ENCODE measurements at regions not wholly inside any gene's neighbourhood (a gene's known extent, or its start where the extent isn't known, plus 50 kb on each side); places are given as distances from the start of the nearest gene placed in this dataset.

DNA sequence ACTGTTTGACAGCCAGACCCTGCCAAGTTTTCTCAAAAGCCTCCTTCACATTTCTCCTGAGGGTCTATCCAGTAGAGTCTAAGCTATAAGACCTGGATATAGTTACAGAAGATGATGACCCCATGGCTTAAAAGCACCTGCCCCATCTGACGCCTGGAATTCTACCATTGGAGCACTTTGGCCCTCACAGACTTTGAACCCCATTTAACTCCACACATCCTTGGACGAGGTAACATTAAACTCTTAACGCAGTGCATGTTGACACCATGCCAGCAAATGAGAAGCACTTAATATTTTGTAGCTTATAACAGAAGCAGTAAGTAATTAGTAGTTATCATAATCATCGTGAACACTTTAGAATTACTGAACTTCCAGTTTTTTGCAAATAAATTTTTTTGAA, 61.9 kb upstream of the SMNDC1 start:
- no peak overlapping the region for H2AFZ ChIP-seq (ENCODE audit: control insufficient read depth, low read length)
- H3K4me1 ChIP-seq (ENCODE audit: control insufficient read depth, extremely low read depth, insufficient read depth, low read length) = peaks cover 45% of the 10 kb centered on the region
- FAIRE-seq (no peak), DNase-seq (ENCODE audit: low read depth, low spot score) (no peak)
- dilution Hi-C loops (cut with MboI; ENCODE audit: extremely low pct_ligation_motif_present, low sequenced_read_pairs) = no loop called here
- TF ChIP-seq, protein P1, sequence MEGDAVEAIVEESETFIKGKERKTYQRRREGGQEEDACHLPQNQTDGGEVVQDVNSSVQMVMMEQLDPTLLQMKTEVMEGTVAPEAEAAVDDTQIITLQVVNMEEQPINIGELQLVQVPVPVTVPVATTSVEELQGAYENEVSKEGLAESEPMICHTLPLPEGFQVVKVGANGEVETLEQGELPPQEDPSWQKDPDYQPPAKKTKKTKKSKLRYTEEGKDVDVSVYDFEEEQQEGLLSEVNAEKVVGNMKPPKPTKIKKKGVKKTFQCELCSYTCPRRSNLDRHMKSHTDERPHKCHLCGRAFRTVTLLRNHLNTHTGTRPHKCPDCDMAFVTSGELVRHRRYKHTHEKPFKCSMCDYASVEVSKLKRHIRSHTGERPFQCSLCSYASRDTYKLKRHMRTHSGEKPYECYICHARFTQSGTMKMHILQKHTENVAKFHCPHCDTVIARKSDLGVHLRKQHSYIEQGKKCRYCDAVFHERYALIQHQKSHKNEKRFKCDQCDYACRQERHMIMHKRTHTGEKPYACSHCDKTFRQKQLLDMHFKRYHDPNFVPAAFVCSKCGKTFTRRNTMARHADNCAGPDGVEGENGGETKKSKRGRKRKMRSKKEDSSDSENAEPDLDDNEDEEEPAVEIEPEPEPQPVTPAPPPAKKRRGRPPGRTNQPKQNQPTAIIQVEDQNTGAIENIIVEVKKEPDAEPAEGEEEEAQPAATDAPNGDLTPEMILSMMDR (optimal IDR thresholded peaks at IDR 0.05 in 1 of 3, IDR thresholded peaks at IDR 0.05 in 1 of 3, conservative IDR thresholded peaks at IDR 0.05 in 1 of 3; ENCODE audit: extremely low read depth in 1 of 3, insufficient read depth in 2 of 3, low read length in 3 of 3) = no peak
- no peak for TF ChIP-seq EZH2 (IDR thresholded peaks at IDR 0.05; ENCODE audit: low read length)
- no peak overlapping the region for H3K9ac ChIP-seq (ENCODE audit: control insufficient read depth, extremely low read depth, insufficient read depth, low read length)
- H3K4me3 ChIP-seq (ENCODE audit: control insufficient read depth in 2 of 3, extremely low read depth in 1 of 3, insufficient read depth in 2 of 3, low read depth in 1 of 3, low read length in 3 of 3) = no peak overlapping the region
- H3K36me3 ChIP-seq (ENCODE audit: control insufficient read depth in 2 of 2, extremely low read depth in 1 of 2, insufficient read depth in 2 of 2, low read length in 2 of 2) = no peaks in the 10 kb centered on the region
- no peaks in the 10 kb centered on the region for H3K27me3 ChIP-seq (ENCODE audit: control insufficient read depth, extremely low read depth, insufficient read depth, low read length)
- no peak overlapping the region for H3K27ac ChIP-seq (ENCODE audit: control insufficient read depth, insufficient read depth, low read length)
- no peaks in the 10 kb centered on the region for H3K79me2 ChIP-seq (ENCODE audit: control insufficient read depth, insufficient read depth, low read length)
- no peaks in the 10 kb centered on the region for H4K20me1 ChIP-seq (ENCODE audit: control insufficient read depth, extremely low read depth, insufficient read depth, low read length)
- no peaks in the 10 kb centered on the region for H3K9me1 ChIP-seq (ENCODE audit: control insufficient read depth, extremely low read depth, insufficient read depth, low read length)
- H3K4me2 ChIP-seq (ENCODE audit: control insufficient read depth, extremely low read depth, insufficient read depth, low read depth, low read length) = no peak overlapping the region
- no peaks in the 10 kb centered on the region for H3K9me3 ChIP-seq (ENCODE audit: control insufficient read depth, low read depth, low read length)

DNA sequence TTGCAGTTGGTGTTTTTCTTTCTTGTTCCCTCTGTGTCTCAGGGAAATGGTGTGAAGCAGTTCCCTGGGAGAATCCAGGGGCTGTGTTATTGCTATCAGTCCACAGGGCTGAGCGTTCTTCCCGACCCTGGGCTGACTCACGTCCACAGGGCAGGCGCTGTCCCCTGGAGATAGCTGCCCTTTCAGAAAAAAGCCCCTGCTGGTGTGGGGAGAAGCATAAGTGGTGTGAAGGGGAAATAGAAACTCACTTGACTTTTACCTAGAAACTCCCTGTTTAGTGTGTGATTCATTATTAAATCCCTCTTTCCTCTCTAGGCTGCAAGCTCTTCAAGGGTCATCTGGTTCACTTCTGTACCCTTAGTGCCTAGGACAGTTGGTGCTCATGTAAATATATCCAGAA, 63.3 kb upstream of the SMNDC1 start:
- Histone ChIP-seq H2AFZ (ENCODE audit: control insufficient read depth, low read length) (no peak overlapping the region), H3K4me3 (ENCODE audit: control insufficient read depth in 2 of 3, extremely low read depth in 1 of 3, insufficient read depth in 2 of 3, low read depth in 1 of 3, low read length in 3 of 3) (no peak overlapping the region), H4K20me1 (ENCODE audit: control insufficient read depth, extremely low read depth, insufficient read depth, low read length) (no peaks in the 10 kb centered on the region), H3K27me3 (ENCODE audit: control insufficient read depth, extremely low read depth, insufficient read depth, low read length) (no peaks in the 10 kb centered on the region), H3K36me3 (ENCODE audit: control insufficient read depth in 2 of 2, extremely low read depth in 1 of 2, insufficient read depth in 2 of 2, low read length in 2 of 2) (no peaks in the 10 kb centered on the region), H3K9me1 (ENCODE audit: control insufficient read depth, extremely low read depth, insufficient read depth, low read length) (no peaks in the 10 kb centered on the region), H3K4me2 (ENCODE audit: control insufficient read depth, extremely low read depth, insufficient read depth, low read depth, low read length) (no peak overlapping the region), H3K9me3 (ENCODE audit: control insufficient read depth, low read depth, low read length) (no peaks in the 10 kb centered on the region), H3K27ac (ENCODE audit: control insufficient read depth, insufficient read depth, low read length) (no peak overlapping the region), H3K4me1 (ENCODE audit: control insufficient read depth, extremely low read depth, insufficient read depth, low read length) (peaks cover 56% of the 10 kb centered on the region), H3K79me2 (ENCODE audit: control insufficient read depth, insufficient read depth, low read length) (no peaks in the 10 kb centered on the region), H3K9ac (ENCODE audit: control insufficient read depth, extremely low read depth, insufficient read depth, low read length) (no peak overlapping the region)
- dilution Hi-C loops (cut with MboI; ENCODE audit: extremely low pct_ligation_motif_present, low sequenced_read_pairs) = no loop called here
- TF ChIP-seq, protein P1 (optimal IDR thresholded peaks at IDR 0.05 in 1 of 3, IDR thresholded peaks at IDR 0.05 in 1 of 3, conservative IDR thresholded peaks at IDR 0.05 in 1 of 3; ENCODE audit: extremely low read depth in 1 of 3, insufficient read depth in 2 of 3, low read length in 3 of 3) = no peak
- DNase-seq (ENCODE audit: low read depth, low spot score) (no peak), FAIRE-seq (no peak)

Measured in keratinocyte (primary cell).